ENCODE measurements at regions not wholly inside any gene's neighbourhood (a gene's known extent, or its start where the extent isn't known, plus 50 kb on each side); places are given as distances from the start of the nearest gene placed in this dataset.

DNA sequence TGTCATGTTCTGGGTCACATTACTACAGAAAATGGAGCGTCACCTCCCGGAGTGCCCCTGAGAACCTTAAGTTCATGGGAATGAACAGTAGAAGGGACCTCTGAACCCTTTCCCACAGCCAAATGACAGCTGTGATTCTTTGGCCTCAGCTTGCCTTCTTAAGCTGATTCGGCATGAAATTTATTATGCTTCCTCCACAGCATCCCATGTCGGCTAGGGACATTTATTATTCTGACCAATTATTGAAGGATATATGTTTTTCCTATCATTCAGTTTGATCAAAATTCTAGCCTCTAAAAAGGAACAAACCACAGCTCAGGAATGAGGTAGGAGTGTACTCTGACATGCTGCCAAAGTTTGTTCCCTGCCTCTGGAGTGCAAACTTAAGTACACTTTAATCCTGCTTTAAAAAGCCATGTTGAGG, 440.6 kb downstream of the CETN3 start:
- DNase-seq (ENCODE audit: insufficient read length) (no peak), FAIRE-seq (no peak)
- TF ChIP-seq POLR2A (IDR thresholded peaks at IDR 0.05; ENCODE audit: low read depth, low read length) (no peak), TAF1 (IDR thresholded peaks at IDR 0.05; ENCODE audit: borderline replicate concordance, low read depth, low read length) (no peak), POLR2AphosphoS5 (IDR thresholded peaks at IDR 0.05; ENCODE audit: low read depth, low read length) (no peak)

GRCh38 chr5:89967771-89968444, 441.6 kb downstream of the CETN3 start:
- FAIRE-seq (no peak), DNase-seq (ENCODE audit: insufficient read length) (no peak)

GRCh38 chr5:89956838-89957237, 452.7 kb downstream of the CETN3 start:
- DNase-seq (ENCODE audit: insufficient read length), result no peak
- TF ChIP-seq POLR2AphosphoS5 (IDR thresholded peaks at IDR 0.05; ENCODE audit: low read depth, low read length), result no peak
- no peak for TF ChIP-seq TAF1 (IDR thresholded peaks at IDR 0.05; ENCODE audit: borderline replicate concordance, low read depth, low read length)
- no peak for TF ChIP-seq POLR2A (IDR thresholded peaks at IDR 0.05; ENCODE audit: low read depth, low read length)
- no peak for FAIRE-seq

More at GRCh38 chr5:89967771-89968444, 441.6 kb downstream of the CETN3 start:
- TF ChIP-seq TAF1 (IDR thresholded peaks at IDR 0.05; ENCODE audit: borderline replicate concordance, low read depth, low read length) (no peak), POLR2A (IDR thresholded peaks at IDR 0.05; ENCODE audit: low read depth, low read length) (no peak), POLR2AphosphoS5 (IDR thresholded peaks at IDR 0.05; ENCODE audit: low read depth, low read length) (no peak)

- no peak for FAIRE-seq
Measured at GRCh38 chr5:89954916-89955315, 454.6 kb downstream of the CETN3 start.

DNA sequence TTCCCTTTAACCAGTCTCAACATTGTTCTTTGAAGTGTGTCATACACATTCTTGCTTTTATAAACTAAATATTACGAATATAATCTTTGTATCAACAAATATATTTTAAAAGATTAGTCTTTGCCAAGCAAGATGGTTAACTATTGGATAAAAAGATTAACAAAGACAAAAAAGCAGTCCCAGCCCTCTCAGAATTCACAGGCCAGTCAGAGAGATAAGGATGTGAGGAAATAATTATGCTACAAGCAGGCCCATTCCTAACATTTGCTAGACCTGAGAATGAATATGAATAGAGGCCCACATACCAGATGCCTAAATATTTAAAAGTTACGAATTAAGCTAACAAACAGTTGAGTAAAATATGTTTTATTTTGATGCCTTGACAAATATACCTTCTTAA, 457.7 kb downstream of the CETN3 start:
- TF ChIP-seq POLR2A (IDR thresholded peaks at IDR 0.05; ENCODE audit: low read depth, low read length) (no peak), POLR2AphosphoS5 (IDR thresholded peaks at IDR 0.05; ENCODE audit: low read depth, low read length) (no peak), TAF1 (IDR thresholded peaks at IDR 0.05; ENCODE audit: borderline replicate concordance, low read depth, low read length) (no peak)
- no peak for FAIRE-seq
- DNase-seq (ENCODE audit: insufficient read length), result no peak

More at GRCh38 chr5:89954916-89955315, 454.6 kb downstream of the CETN3 start:
- DNase-seq (ENCODE audit: insufficient read length), result no peak
- TF ChIP-seq POLR2A (IDR thresholded peaks at IDR 0.05; ENCODE audit: low read depth, low read length) (no peak), POLR2AphosphoS5 (IDR thresholded peaks at IDR 0.05; ENCODE audit: low read depth, low read length) (no peak), TAF1 (IDR thresholded peaks at IDR 0.05; ENCODE audit: borderline replicate concordance, low read depth, low read length) (no peak)

DNA sequence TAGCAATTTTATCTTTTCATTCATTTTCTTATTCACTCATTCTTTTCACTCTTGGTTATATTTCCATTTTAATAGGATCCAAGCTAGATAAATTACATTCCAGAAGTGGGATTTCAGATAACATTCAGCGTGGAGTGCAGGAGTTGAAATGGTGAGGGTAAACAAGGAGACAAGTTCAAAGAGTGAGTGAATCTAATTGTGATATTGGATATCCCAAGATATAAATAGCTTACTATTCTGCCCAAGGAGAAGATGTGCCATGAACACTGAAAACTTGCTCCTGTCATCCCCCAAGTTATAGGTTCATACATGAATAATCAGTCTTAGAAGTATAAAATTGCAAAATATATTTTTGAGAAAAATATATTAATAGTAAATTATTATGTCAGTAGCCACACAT, 459.3 kb downstream of the CETN3 start:
- no peak for TF ChIP-seq POLR2A (IDR thresholded peaks at IDR 0.05; ENCODE audit: low read depth, low read length)
- TF ChIP-seq POLR2AphosphoS5 (IDR thresholded peaks at IDR 0.05; ENCODE audit: low read depth, low read length), result no peak
- TF ChIP-seq TAF1 (IDR thresholded peaks at IDR 0.05; ENCODE audit: borderline replicate concordance, low read depth, low read length), result no peak
- FAIRE-seq, result no peak

GRCh38 chr5:89948977-89949376, 460.6 kb downstream of the CETN3 start:
- peak; percentile 33 for FAIRE-seq
- TF ChIP-seq POLR2AphosphoS5 (IDR thresholded peaks at IDR 0.05; ENCODE audit: low read depth, low read length) (no peak), POLR2A (IDR thresholded peaks at IDR 0.05; ENCODE audit: low read depth, low read length) (no peak), TAF1 (IDR thresholded peaks at IDR 0.05; ENCODE audit: borderline replicate concordance, low read depth, low read length) (no peak)

More for the DNA sequence above, 459.3 kb downstream of the CETN3 start:
- DNase-seq (ENCODE audit: insufficient read length), result no peak

GRCh38 chr5:89946916-89947315, 462.6 kb downstream of the CETN3 start:
- DNase-seq (ENCODE audit: insufficient read length) (no peak), FAIRE-seq (no peak)
- TF ChIP-seq TAF1 (IDR thresholded peaks at IDR 0.05; ENCODE audit: borderline replicate concordance, low read depth, low read length), result no peak
- TF ChIP-seq POLR2AphosphoS5 (IDR thresholded peaks at IDR 0.05; ENCODE audit: low read depth, low read length), result no peak
- TF ChIP-seq POLR2A (IDR thresholded peaks at IDR 0.05; ENCODE audit: low read depth, low read length), result no peak

More at GRCh38 chr5:89948977-89949376, 460.6 kb downstream of the CETN3 start:
- DNase-seq (ENCODE audit: insufficient read length), result no peak

DNA sequence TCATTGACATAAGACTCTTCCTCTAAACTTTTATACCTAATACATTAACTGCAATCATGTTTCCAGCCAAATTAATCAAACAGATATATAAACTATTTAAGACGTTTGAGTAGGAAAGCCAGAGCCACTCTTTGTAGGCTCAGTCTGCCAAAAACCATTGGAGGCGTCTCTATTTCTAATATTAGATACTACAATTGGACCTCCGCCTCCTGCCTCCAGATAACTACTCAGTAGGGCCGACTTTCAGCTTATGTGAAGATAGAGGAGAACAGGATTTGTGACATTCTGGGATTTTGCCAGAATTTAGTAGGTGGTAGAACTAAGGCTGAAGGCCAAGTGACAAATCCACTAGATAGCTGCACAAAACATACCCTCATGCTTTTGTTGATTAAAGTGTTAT, 463.0 kb downstream of the CETN3 start:
- FAIRE-seq (no peak), DNase-seq (ENCODE audit: insufficient read length) (no peak)
- no peak for TF ChIP-seq TAF1 (IDR thresholded peaks at IDR 0.05; ENCODE audit: borderline replicate concordance, low read depth, low read length)
- TF ChIP-seq POLR2A (IDR thresholded peaks at IDR 0.05; ENCODE audit: low read depth, low read length), result no peak
- TF ChIP-seq POLR2AphosphoS5 (IDR thresholded peaks at IDR 0.05; ENCODE audit: low read depth, low read length), result no peak

DNA sequence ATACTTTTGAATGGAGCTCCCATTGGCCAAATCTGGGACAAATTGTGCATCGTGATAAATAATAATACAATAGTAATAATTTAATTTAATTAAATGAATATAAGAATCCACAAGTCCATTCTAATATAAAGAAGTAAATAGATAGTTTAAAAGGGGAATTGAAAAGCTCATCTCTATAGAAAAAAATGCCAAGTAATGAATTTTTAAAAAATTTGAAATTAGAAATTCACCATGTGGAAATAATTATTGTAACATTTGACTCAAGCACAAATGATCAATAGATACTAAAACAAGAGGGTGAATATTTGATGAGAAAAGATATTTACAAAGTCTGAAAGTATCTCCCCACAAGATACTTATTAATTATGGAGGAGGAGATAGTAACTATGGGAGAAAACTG, 467.4 kb downstream of the CETN3 start:
- DNase-seq (ENCODE audit: insufficient read length) (no peak), FAIRE-seq (no peak)
- no peak for TF ChIP-seq POLR2AphosphoS5 (IDR thresholded peaks at IDR 0.05; ENCODE audit: low read depth, low read length)
- TF ChIP-seq POLR2A (IDR thresholded peaks at IDR 0.05; ENCODE audit: low read depth, low read length), result no peak
- TF ChIP-seq TAF1 (IDR thresholded peaks at IDR 0.05; ENCODE audit: borderline replicate concordance, low read depth, low read length), result no peak

DNA sequence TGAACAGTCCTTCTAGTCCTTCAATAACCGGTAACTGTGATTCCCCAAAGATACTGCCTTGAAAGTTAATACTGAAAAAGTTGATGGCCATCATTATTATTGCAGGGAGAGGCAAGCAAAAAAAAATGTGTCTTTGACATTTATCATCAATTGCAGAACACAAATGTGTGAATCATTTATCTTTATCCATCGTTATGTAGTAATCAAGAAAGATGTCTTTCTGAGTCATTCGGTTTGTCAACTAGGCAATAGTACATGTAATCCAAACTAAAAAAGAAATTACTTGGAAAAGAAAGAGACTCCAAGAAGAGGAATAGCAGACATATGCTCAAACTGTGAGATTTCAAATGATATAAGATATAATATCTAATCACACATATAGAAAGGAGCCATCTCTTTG, 473.0 kb downstream of the CETN3 start:
- peak; percentile 50 for FAIRE-seq
- no peak for DNase-seq (ENCODE audit: insufficient read length)
- TF ChIP-seq TAF1 (IDR thresholded peaks at IDR 0.05; ENCODE audit: borderline replicate concordance, low read depth, low read length) (no peak), POLR2A (IDR thresholded peaks at IDR 0.05; ENCODE audit: low read depth, low read length) (no peak), POLR2AphosphoS5 (IDR thresholded peaks at IDR 0.05; ENCODE audit: low read depth, low read length) (no peak)

DNA sequence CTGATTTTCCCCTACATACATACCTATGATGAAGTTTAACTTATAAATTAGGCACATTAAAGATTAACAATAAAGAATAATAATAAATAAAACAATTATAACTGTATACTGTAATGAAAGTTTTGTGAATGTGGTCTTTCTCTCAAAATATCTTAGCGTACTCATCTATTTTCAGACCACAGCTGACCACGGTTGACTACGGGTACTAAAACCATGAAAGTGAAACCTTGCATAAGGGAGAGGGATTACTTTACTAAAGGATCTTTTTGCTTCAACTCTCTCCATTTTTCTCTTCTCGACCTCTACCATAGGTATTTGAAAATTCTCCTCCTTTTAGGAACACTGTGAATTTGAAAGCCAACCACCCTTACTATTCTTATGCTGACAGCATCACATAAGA, 475.5 kb downstream of the CETN3 start:
- FAIRE-seq (no peak), DNase-seq (ENCODE audit: insufficient read length) (no peak)
- TF ChIP-seq TAF1 (IDR thresholded peaks at IDR 0.05; ENCODE audit: borderline replicate concordance, low read depth, low read length) (no peak), POLR2A (IDR thresholded peaks at IDR 0.05; ENCODE audit: low read depth, low read length) (no peak), POLR2AphosphoS5 (IDR thresholded peaks at IDR 0.05; ENCODE audit: low read depth, low read length) (no peak)

All from GM12892 (cell line).